DOHH2 (cell line): ENCODE measurements at regions not wholly inside any gene's neighbourhood (a gene's known extent, or its start where the extent isn't known, plus 50 kb on each side); places are given as distances from the start of the nearest gene placed in this dataset.

Experiments
- EZH2phosphoT487 ChIP-seq: fragments of 200-600 bp; sonication (generic); IDR thresholded peaks from 2 replicates; pipeline ENCODE4 v1.6.1; 2017; ENCODE audit warnings: borderline replicate concordance, mild to moderate bottlenecking, antibody characterized with exemption, low read length, moderate library complexity, mixed read lengths
- TF ChIP-seq, protein P1 (sequence below): fragments of 200-600 bp; sonication (generic); IDR thresholded peaks from one replicate; pipeline ENCODE4 v1.5.1; 2014; ENCODE audit warnings: antibody characterized with exemption, mild to moderate bottlenecking, low read depth, low read length; ENCODE audit not compliant: poor library complexity, severe bottlenecking

DNA sequence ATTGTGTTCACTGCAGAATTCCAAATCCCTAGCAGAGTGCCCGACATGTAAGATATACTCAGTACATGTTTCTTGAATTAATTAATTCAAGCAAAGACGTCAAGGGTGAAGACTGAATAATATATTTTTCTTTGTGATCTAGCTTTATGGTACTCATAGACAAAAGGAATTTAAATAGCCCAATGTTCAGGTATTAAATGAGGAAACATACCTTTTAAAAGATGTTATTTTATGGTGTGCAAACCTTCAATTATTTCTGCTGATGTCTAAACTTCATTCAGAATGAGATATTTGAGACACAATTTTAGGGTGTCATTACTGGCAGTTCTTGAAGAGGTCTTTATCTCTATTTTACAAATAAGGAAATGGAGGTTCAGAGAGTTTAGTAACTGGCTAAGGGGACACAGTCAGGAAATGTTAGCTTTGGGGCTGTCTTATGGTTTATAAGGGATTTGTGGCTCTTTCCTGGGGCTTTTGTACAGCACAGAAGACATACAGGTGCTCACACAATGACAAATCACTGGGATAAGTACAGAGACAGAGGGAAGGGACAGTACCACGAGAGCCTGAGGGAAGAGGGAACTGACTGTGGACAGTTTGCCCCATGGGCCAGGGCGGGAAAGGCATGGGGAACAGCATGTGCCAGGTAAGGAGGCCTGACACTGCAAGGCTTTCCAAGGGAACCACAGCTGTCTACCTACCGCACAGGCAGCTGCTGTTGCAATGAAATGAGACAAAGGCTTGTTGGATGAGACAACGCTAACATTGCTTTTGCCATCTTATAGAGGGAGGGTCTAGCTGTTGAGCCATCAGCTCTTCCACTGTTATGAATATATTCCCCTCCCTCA is 155.3 kb downstream of the DDX1 start:
- TF ChIP-seq, protein P1, sequence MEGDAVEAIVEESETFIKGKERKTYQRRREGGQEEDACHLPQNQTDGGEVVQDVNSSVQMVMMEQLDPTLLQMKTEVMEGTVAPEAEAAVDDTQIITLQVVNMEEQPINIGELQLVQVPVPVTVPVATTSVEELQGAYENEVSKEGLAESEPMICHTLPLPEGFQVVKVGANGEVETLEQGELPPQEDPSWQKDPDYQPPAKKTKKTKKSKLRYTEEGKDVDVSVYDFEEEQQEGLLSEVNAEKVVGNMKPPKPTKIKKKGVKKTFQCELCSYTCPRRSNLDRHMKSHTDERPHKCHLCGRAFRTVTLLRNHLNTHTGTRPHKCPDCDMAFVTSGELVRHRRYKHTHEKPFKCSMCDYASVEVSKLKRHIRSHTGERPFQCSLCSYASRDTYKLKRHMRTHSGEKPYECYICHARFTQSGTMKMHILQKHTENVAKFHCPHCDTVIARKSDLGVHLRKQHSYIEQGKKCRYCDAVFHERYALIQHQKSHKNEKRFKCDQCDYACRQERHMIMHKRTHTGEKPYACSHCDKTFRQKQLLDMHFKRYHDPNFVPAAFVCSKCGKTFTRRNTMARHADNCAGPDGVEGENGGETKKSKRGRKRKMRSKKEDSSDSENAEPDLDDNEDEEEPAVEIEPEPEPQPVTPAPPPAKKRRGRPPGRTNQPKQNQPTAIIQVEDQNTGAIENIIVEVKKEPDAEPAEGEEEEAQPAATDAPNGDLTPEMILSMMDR: no peak
- no peak for TF ChIP-seq EZH2phosphoT487
